ENCODE measurements at regions not wholly inside any gene's neighbourhood (a gene's known extent, or its start where the extent isn't known, plus 50 kb on each side); places are given as distances from the start of the nearest gene placed in this dataset.

- DNase-seq = no peak
Observed at GRCh38 chr6:92363111-92363510, 1056.2 kb downstream of the EPHA7 start.

- no peak for DNase-seq
Observed at GRCh38 chr6:92362404-92362803, 1057.0 kb downstream of the EPHA7 start.

GRCh38 chr6:92361990-92362389 is 1057.4 kb downstream of the EPHA7 start:
- no peak for DNase-seq

- DNase-seq = no peak
Observed at GRCh38 chr6:92354270-92354829, 1065.0 kb downstream of the EPHA7 start.

- no peak for DNase-seq
Observed at GRCh38 chr6:92352130-92352529, 1067.2 kb downstream of the EPHA7 start.

GRCh38 chr6:92341201-92341600 is 1078.2 kb downstream of the EPHA7 start:
- DNase-seq = no peak

GRCh38 chr6:92339936-92340640 is 1079.3 kb downstream of the EPHA7 start:
- DNase-seq = no peak

GRCh38 chr6:92337571-92337970 is 1081.8 kb downstream of the EPHA7 start:
- DNase-seq = no peak

GRCh38 chr6:92329208-92329847 is 1090.0 kb downstream of the EPHA7 start:
- no peak for DNase-seq

- DNase-seq = no peak
Observed at GRCh38 chr6:92315312-92315711, 1104.0 kb downstream of the EPHA7 start.

- DNase-seq = no peak
Observed at GRCh38 chr6:92297101-92297500, 1122.3 kb downstream of the EPHA7 start.

- no peak for DNase-seq
Observed at GRCh38 chr6:92292067-92292466, 1127.3 kb downstream of the EPHA7 start.

GRCh38 chr6:92289831-92290230 is 1129.5 kb downstream of the EPHA7 start:
- DNase-seq = no peak

GRCh38 chr6:92281571-92282076 is 1137.7 kb downstream of the EPHA7 start:
- no peak for DNase-seq

GRCh38 chr6:92275150-92275549 is 1144.2 kb downstream of the EPHA7 start:
- DNase-seq = no peak

GRCh38 chr6:92274588-92274987 is 1144.8 kb downstream of the EPHA7 start:
- DNase-seq = no peak

GRCh38 chr6:92273694-92274093 is 1145.7 kb downstream of the EPHA7 start:
- DNase-seq = no peak

GRCh38 chr6:92271091-92271490 is 1148.3 kb downstream of the EPHA7 start:
- no peak for DNase-seq

GRCh38 chr6:92270365-92270764 is 1149.0 kb downstream of the EPHA7 start:
- no peak for DNase-seq

GRCh38 chr6:92267335-92267734 is 1152.0 kb downstream of the EPHA7 start:
- no peak for DNase-seq

- DNase-seq = no peak
Observed at GRCh38 chr6:92263864-92264263, 1155.5 kb downstream of the EPHA7 start.

- no peak for DNase-seq
Observed at GRCh38 chr6:92259171-92259570, 1160.2 kb downstream of the EPHA7 start.

GRCh38 chr6:92243315-92243714 is 1176.0 kb downstream of the EPHA7 start:
- DNase-seq = no peak

GRCh38 chr6:92231171-92231701 is 1188.1 kb downstream of the EPHA7 start:
- DNase-seq = no peak

Data from hematopoietic multipotent progenitor cell treated with erythropoietin and hydrocortisone succinate and interleukin-3 and kit ligand, for 6 days (in vitro differentiated cells).